ENCODE measurements at regions not wholly inside any gene's neighbourhood (a gene's known extent, or its start where the extent isn't known, plus 50 kb on each side); places are given as distances from the start of the nearest gene placed in this dataset.

DNA sequence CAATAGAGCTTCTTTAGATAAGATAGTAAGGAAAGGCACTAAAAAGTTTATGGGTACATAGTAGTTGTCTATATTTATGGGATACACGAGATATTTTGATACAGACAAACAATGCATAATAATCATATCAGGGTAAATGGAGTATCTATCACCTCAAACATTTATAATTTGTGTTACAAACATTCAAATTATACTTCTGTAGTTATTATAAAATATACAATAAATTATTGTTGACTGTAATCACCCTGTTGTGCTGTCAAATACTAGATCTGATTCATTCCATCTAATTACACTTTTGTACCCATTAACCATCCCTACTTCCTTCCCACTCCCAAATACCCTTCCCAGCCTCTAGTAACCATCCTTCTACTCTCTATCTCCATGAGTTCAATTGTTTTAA is 179.7 kb downstream of the FOXG1 start:
- H3K27ac Mint-ChIP-seq: no peak overlapping the region
- no peaks in the 10 kb centered on the region for H4K20me1 ChIP-seq (ENCODE audit: control insufficient read depth, insufficient read depth, low read length, poor library complexity, severe bottlenecking)
- H3K4me3 Mint-ChIP-seq: no peak overlapping the region
- no peaks in the 10 kb centered on the region for H3K9me3 Mint-ChIP-seq (ENCODE audit: insufficient read depth)
- no peaks in the 10 kb centered on the region for H3K36me3 ChIP-seq (replicated peaks in 1 of 2; ENCODE audit: control extremely low read depth in 1 of 2, control insufficient read depth in 1 of 2, extremely low read depth in 1 of 2, insufficient read depth in 2 of 2, low read length in 1 of 2)
- no peak overlapping the region for H3K9ac ChIP-seq (ENCODE audit: low read length)
- H3K79me2 ChIP-seq (ENCODE audit: control insufficient read depth, insufficient read depth, low read length): no peaks in the 10 kb centered on the region
- H3K4me1 Mint-ChIP-seq: no peaks in the 10 kb centered on the region
- no peak for DNase-seq
- no CpG with 5 or more reads among the region's 1 CpG for WGBS (ENCODE audit: insufficient coverage)
- no peak for TF ChIP-seq EZH2 (IDR thresholded peaks at IDR 0.05; ENCODE audit: borderline replicate concordance, insufficient read depth, low read depth, low read length, poor library complexity, severe bottlenecking)
- TF ChIP-seq, protein P1, sequence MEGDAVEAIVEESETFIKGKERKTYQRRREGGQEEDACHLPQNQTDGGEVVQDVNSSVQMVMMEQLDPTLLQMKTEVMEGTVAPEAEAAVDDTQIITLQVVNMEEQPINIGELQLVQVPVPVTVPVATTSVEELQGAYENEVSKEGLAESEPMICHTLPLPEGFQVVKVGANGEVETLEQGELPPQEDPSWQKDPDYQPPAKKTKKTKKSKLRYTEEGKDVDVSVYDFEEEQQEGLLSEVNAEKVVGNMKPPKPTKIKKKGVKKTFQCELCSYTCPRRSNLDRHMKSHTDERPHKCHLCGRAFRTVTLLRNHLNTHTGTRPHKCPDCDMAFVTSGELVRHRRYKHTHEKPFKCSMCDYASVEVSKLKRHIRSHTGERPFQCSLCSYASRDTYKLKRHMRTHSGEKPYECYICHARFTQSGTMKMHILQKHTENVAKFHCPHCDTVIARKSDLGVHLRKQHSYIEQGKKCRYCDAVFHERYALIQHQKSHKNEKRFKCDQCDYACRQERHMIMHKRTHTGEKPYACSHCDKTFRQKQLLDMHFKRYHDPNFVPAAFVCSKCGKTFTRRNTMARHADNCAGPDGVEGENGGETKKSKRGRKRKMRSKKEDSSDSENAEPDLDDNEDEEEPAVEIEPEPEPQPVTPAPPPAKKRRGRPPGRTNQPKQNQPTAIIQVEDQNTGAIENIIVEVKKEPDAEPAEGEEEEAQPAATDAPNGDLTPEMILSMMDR (IDR thresholded peaks at IDR 0.05): no peak
- H2AFZ ChIP-seq (ENCODE audit: insufficient read depth, low read depth, low read length, poor library complexity, severe bottlenecking): no peak overlapping the region
- H3K4me3 ChIP-seq (ENCODE audit: control extremely low read depth in 1 of 5, extremely low read depth in 1 of 5, insufficient read depth in 1 of 5, low read depth in 2 of 5, low read length in 4 of 5): no peak overlapping the region
- intact Hi-C loops (cut with micrococcal nuclease): no loop called here
- CTCF ChIA-PET: no interaction called here
- no peak overlapping the region for H3K27ac ChIP-seq (ENCODE audit: low read length in 2 of 2)
- ATAC-seq (ENCODE audit: low read depth): no peak
- H3K27me3 Mint-ChIP-seq: no peaks in the 10 kb centered on the region
- no peak overlapping the region for H3K4me2 ChIP-seq (replicated peaks; ENCODE audit: low read depth, low read length, poor library complexity, severe bottlenecking)
- H3K9me3 ChIP-seq (ENCODE audit: control extremely low read depth in 1 of 3, control insufficient read depth in 2 of 3, insufficient read depth in 1 of 3, low read length in 2 of 3): no peaks in the 10 kb centered on the region
- POLR2A ChIA-PET: no interaction called here
- no peaks in the 10 kb centered on the region for H3K27me3 ChIP-seq (replicated peaks in 1 of 4; ENCODE audit: control extremely low read depth in 1 of 4, control insufficient read depth in 3 of 4, insufficient read depth in 4 of 4, low read length in 3 of 4)
- no peaks in the 10 kb centered on the region for H3K4me1 ChIP-seq (ENCODE audit: control insufficient read depth in 2 of 2, insufficient read depth in 2 of 2, low read length in 2 of 2)

DNA sequence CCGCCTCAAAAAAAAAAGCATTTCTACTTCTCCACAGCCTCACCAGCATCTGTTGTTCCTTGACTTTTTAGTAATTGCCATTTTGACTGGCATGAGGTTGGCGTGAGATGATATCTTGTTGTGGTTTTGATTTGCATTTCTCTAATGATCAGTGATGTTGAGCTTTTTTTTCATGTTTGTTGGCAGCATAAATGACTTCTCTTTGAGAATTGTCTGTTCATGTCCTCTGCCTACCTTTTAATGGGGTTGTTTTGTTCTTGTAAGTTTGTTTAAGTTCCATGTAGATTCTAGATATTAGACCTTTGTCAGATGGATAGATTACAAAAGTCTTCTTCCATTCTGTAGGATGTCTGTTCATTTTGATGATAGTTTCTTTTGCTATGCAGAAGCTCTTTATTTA is 182.9 kb downstream of the FOXG1 start:
- Mint-ChIP-seq H3K27me3 (no peaks in the 10 kb centered on the region), H3K4me3 (no peak overlapping the region), H3K4me1 (no peaks in the 10 kb centered on the region), H3K27ac (no peak overlapping the region), H3K9me3 (ENCODE audit: insufficient read depth) (no peaks in the 10 kb centered on the region)
- no peak for ATAC-seq (ENCODE audit: low read depth)
- POLR2A ChIA-PET: no interaction called here
- Histone ChIP-seq H3K36me3 (replicated peaks in 1 of 2; ENCODE audit: control extremely low read depth in 1 of 2, control insufficient read depth in 1 of 2, extremely low read depth in 1 of 2, insufficient read depth in 2 of 2, low read length in 1 of 2) (no peaks in the 10 kb centered on the region), H3K9me3 (ENCODE audit: control extremely low read depth in 1 of 3, control insufficient read depth in 2 of 3, insufficient read depth in 1 of 3, low read length in 2 of 3) (peaks cover 0 to 1% (median 0%) of the 10 kb centered on the region in 3 donors), H2AFZ (ENCODE audit: insufficient read depth, low read depth, low read length, poor library complexity, severe bottlenecking) (no peak overlapping the region), H3K9ac (ENCODE audit: low read length) (no peak overlapping the region), H3K4me3 (ENCODE audit: control extremely low read depth in 1 of 5, extremely low read depth in 1 of 5, insufficient read depth in 1 of 5, low read depth in 2 of 5, low read length in 4 of 5) (no peak overlapping the region), H3K4me1 (ENCODE audit: control insufficient read depth in 2 of 2, insufficient read depth in 2 of 2, low read length in 2 of 2) (no peaks in the 10 kb centered on the region), H4K20me1 (ENCODE audit: control insufficient read depth, insufficient read depth, low read length, poor library complexity, severe bottlenecking) (no peaks in the 10 kb centered on the region), H3K27me3 (replicated peaks in 1 of 4; ENCODE audit: control extremely low read depth in 1 of 4, control insufficient read depth in 3 of 4, insufficient read depth in 4 of 4, low read length in 3 of 4) (no peaks in the 10 kb centered on the region), H3K27ac (ENCODE audit: low read length in 2 of 2) (no peak overlapping the region), H3K79me2 (ENCODE audit: control insufficient read depth, insufficient read depth, low read length) (no peaks in the 10 kb centered on the region), H3K4me2 (replicated peaks; ENCODE audit: low read depth, low read length, poor library complexity, severe bottlenecking) (no peak overlapping the region)
- CTCF ChIA-PET: no interaction called here
- WGBS (ENCODE audit: insufficient coverage): no CpG with 5 or more reads among the region's 2 CpGs
- no peak for DNase-seq
- TF ChIP-seq, protein P1 (IDR thresholded peaks at IDR 0.05): no peak
- TF ChIP-seq EZH2 (IDR thresholded peaks at IDR 0.05; ENCODE audit: borderline replicate concordance, insufficient read depth, low read depth, low read length, poor library complexity, severe bottlenecking): no peak
- intact Hi-C loops (cut with micrococcal nuclease): no loop called here

All from B cell (primary cell).